ENCODE measurements at regions not wholly inside any gene's neighbourhood (a gene's known extent, or its start where the extent isn't known, plus 50 kb on each side); places are given as distances from the start of the nearest gene placed in this dataset.
"Not testable (repeated sequence)": the region's sequence is repeated elsewhere in the genome, so short reads cannot be mapped to it uniquely, and the experiment has no call there.

- no peak for DNase-seq
These were observed 519.7 kb downstream of the KCNT2 start for GRCh38 chr1:196088541-196088940.

DNA sequence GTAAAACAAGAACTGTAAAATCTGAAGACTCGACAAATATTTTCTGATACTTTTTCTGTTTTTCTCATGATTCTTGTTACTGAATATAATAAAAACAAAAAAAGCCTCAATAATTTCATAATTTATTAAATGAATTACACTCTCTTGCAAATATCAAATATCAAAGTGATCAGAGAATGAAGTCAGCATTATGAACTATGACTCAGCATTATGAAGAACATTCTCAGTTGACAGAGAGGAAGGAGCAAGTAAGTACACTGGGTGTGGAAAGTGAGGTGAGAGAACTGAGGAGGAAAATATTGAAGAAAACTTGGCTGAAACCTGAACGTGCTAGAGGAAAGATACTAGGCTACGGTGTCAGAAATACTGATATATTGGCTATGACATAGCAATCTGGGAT, 529.5 kb downstream of the KCNT2 start:
- no peak for DNase-seq

DNA sequence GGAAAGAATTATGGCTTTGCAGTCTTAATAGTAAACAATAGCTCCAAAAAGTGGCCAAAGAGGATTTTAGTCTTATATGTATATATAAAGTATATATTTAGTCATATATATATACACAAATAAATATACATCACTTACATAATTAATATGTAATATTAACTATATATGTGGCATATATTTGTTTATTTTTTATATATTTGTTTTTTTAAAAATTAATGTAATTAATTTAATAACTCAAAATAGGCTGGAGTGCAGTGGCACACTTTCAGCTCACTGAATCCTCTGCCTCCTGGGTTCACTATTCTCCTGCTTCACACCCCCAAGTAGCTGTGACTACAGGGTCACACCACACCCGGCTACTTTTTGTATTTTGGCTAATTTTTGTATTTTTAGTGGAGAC, 532.6 kb downstream of the KCNT2 start:
- DNase-seq = no peak

DNA sequence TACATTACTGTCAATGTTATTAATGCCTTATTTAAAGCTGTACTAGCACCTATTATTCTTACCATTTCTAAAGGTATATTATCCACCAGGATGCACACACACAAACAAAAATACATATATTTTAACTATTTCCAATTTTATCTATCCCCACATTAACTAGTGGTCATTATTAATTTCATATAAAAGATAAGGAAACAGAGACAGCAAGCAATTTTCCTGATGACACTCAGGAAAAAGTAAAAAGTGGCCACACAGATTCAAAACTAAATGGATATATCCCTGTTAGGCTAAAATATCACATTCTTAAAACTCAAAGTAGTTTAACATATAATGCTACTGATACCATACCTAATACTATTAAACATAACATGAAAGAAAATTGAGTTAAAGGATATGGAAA, 534.1 kb downstream of the KCNT2 start:
- DNase-seq = no peak

DNA sequence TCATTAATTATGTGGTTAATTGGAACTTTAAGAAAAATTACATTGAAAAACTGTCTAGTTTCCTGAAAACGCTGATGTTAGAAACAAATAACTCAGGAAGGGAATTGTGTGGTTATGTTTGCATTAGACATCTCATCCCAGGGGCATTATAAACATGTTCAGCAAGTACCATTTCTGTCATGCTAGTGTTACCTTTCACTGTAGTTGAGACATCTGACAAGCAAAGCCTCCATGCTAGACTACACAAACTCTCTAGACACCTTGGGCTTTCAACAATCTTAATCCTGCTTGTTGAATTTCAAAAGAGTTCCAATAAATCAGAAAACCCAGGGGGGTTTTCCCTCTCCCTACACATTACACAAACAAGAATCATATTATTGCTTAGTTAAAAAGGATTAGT, 536.8 kb downstream of the KCNT2 start:
- no peak for DNase-seq

GRCh38 chr1:196070940-196071339, 537.3 kb downstream of the KCNT2 start:
- no peak for DNase-seq

DNA sequence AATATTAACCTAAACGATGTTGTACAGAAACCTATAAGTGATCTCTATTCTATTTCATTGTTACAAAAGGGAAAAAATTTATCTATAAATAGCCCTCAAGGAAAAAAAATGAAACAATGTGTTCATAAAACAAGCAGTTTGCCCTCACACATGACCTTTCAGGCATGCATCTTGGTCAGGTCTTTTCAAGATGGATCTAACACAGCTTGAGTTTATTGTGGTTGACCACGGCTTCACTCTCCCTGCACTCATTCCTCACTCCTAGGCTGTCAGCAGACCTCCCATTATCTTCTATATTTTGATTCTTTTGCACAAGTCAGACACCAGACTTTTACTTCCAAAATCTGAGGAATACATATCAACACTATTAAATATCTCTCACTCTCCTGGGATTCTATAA, 544.3 kb downstream of the KCNT2 start:
- DNase-seq = no peak

DNA sequence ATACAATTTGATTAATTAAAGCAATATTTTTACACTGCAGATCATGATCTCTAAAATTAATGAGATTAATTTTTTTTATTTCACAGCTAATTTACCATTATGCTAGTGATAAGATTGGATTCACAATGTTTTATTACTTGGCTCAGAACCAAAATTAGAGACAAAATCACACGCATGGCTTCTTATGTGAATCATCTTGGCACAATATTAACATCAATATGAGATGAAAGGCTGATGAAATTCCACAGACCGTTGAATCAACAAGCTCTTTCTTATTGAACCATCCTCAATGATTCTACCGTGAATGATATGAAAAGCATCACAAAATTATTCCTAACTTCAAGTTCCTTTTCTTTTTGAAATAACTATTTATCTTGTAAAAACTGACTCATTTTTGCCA, 544.9 kb downstream of the KCNT2 start:
- DNase-seq = no peak

DNA sequence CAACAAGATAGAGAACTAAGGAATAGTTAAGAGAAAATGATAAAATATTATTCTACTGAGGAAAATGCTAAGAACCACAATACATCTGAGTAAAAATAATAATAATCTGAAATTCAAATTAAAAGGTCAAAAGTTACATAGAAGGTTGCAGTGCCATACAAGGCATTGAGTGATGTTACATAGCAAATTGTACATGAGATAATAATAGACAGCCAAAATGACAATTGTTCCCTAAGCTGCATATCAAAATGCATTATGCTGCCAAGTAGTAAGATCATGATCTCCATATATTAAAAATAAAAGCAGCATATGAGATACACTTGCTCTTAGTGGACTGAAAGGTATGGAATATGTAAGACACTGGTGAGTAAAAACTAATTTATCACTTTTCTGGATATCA, 547.7 kb downstream of the KCNT2 start:
- DNase-seq = no peak

GRCh38 chr1:196059210-196059609, 549.0 kb downstream of the KCNT2 start:
- DNase-seq = no peak

- no peak for DNase-seq
These were observed 551.3 kb downstream of the KCNT2 start for GRCh38 chr1:196056966-196057365.

DNA sequence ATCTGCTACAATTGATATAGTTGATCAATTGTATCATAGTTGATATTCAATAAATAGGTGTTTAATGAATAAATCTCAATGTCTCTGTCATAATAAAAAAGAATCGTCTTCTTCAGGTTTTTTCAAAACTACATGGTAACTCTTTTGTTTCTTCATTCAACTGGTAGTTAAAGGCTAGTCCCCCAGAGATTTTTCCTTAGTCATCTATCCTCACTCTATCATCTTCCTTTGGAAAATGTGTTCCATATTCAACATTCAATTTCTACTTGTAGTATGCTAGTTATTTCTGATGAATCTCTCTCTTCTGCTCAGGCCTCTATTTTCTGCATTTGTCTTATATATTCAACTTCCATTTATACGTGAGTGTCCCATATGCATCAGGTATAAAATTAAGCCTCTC, 558.8 kb downstream of the KCNT2 start:
- DNase-seq = no peak

GRCh38 chr1:196043268-196043667, 565.0 kb downstream of the KCNT2 start:
- DNase-seq = no peak

- DNase-seq = no peak
These were observed 574.0 kb downstream of the KCNT2 start for GRCh38 chr1:196034080-196034706.

- not testable (repeated sequence) for DNase-seq
These were observed 576.9 kb downstream of the KCNT2 start for GRCh38 chr1:196031387-196031786.

GRCh38 chr1:196030455-196030854, 577.8 kb downstream of the KCNT2 start:
- DNase-seq = no peak

DNA sequence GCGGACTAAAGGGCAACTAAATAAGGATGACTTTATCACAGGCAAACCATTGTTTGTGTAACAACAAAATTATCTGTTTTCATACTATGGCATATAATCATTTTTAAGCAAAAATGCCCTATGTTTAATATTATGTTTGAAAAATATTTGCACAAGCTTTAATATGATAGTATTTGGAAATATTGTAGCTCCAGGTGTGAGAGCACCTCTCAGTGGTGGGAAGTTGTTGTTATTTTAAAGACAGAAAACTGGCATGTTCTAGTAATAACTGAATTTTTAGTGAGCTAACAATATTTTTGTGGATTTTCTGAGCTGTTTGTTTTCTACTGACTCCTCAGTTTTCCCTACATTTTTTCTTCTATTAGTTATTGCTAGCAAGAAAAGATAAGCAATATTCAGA, 578.8 kb downstream of the KCNT2 start:
- no peak for DNase-seq

DNA sequence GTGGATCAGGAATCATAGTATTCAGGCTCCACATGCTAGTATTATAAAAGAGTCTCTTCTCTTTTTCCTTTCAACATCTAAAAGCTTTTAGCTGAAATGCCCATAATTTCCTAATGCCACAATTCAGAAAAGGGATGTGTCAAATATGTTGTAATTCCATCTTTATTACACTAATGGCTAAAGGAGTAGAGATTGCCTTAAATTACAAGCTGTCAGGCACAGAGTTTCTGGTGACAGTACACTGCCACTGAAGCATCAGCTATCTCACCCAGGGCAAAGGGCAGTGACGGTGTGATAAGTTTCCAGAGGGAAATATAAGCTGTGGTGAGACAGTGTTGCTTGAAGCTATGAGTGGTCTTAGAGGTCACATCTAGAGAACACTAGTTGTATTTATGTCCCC, 581.1 kb downstream of the KCNT2 start:
- DNase-seq = no peak

DNA sequence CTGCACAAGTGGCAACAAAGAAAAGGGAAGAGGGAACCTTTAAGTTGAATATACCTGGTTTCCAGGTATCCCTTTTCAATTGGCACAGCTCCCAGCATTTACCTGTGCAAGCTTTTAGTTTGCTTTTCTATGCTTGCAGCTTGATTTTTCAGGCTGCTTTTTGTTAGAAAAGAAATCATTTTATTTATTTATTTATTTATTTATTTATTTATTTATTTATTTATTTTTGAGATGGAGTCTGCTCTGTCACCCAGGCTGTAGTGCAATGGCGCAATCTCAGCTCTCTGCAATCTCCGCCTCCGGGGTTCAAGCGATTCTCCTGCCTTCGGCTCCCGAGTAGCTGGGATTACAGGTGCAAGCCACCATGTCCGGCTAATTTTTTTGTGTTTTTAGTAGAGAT, 587.1 kb downstream of the KCNT2 start:
- not testable (repeated sequence) for DNase-seq

- no peak for DNase-seq
These were observed 598.9 kb downstream of the KCNT2 start for GRCh38 chr1:196009362-196009761.

DNA sequence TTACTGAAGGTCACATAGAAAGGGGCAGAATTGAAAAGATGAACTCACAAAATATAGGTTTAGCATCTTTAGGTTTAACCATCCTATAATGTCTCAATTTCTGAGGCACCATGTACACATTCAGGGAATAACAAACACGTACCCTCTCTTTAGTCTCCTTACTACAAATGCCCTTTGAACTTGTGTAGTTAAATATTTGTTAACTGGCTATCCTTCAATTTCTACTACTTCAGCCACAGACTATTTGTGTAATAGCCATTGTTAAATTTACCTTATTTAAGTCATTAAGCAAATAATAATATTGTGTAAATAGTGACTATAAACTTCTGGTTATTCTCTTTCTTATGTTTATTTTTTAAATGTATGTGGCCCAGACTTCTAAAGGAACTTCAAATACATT, 600.5 kb downstream of the KCNT2 start:
- DNase-seq = no peak

GRCh38 chr1:196005426-196005825, 602.8 kb downstream of the KCNT2 start:
- DNase-seq = no peak

DNA sequence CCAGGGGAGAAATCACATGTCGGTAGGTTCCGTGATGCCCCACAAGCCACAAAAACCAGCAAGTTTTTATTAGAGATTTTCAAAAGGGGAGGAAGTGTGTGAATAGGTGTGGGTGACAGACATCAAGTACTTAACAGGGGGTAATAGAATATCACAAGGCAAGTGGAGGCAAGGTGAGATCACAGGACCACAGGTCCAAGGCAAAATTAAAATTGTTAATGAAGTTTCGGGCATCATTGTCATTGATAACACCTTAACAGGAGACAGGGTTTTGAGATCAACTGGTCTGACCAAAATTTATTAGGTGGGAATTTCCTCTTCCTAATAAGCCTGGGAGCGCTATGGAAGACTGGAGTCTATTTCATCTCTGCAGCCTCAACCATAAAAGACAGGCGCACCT, 603.9 kb downstream of the KCNT2 start:
- not testable (repeated sequence) for DNase-seq

GRCh38 chr1:196002906-196003305, 605.3 kb downstream of the KCNT2 start:
- no peak for DNase-seq

- not testable (repeated sequence) for DNase-seq
These were observed 605.9 kb downstream of the KCNT2 start for GRCh38 chr1:196002296-196002695.

GRCh38 chr1:196001188-196001587, 607.1 kb downstream of the KCNT2 start:
- no peak for DNase-seq
